HG03521 (cell line): ENCODE measurements at regions not wholly inside any gene's neighbourhood (a gene's known extent, or its start where the extent isn't known, plus 50 kb on each side); places are given as distances from the start of the nearest gene placed in this dataset.

Experiments
- ATAC-seq: cut with Tn5 transposase; IDR thresholded peaks from one replicate; pipeline ENCODE4 v1.9.1; 2021; ENCODE audit warnings: mild to moderate bottlenecking, moderate library complexity; ENCODE audit not compliant: unreplicated experiment

DNA sequence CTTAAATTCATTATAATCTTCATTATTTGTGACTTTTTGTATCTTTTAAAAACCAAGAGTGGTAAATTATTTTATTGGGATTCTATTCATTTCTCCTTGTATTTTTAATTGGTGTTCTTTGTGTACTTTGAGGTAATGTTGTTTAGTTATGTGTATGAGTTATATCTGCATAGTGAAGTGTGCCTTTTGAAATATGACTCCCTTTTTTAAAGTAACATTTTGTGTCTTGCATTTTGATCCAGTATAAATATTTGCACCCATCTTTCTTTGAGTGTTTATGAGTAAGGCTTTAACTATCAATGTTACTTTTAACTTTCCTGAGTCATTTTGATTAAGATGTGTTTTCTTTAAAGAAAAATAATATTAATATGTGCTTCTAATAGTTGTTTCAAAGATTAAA is 90.0 kb upstream of the MYOCD start:
- ATAC-seq, result no peak

DNA sequence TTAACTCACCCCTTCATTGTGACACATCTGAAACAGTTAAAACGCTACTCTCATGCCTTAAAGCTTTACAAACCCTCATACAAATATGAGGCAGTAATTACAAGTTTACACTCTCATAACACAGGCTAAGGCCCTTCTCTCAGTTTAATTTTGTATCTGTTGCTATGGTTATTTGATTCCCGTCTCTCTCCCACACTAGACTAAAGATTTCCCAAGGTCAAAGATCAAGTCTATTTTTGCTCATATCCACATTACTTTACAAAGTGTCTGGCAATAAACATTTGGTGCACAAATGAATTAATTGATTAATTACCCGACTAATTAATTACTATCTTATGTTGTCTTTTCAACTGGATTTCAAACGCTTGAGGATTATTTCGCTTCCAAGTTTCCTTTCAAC is 86.4 kb upstream of the MYOCD start:
- ATAC-seq, result no peak

DNA sequence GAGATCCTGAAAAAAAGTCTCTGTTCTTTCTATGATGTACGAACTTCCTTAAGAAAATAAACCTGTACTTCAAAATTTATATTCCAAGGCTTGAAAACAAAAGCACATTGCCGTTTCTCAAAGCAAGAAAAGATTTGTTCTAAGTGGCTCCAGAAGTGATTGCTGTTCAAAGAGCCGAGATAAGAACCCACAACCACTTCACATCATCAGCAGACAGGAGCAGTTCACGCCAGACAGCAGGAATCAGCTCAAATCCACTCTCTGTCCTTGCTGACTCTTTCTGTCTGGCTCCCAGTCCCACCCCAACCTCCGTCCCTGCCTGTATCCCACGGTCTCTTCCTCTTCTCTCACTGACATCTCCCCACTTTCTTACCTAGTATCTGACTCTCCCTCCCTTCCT is 85.0 kb upstream of the MYOCD start:
- ATAC-seq, result no peak

DNA sequence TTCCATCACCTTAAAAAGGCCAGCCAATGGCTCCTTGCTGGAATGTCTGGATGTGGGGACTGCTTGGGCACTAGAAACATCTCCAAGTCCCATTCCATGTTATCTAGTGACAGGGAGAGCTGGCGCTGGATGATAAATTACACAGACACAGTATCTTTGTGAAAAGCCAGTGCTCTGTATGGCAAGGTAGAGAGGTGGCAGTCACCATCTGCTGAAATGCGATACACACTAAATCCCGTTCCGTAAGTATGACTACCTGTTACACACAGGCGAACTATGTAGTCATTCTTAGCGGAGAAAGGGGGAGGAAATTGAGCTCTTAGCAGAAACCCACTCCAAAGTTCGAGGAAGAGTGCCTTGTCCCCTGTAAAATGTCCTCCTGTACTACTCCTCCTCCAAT is 81.0 kb upstream of the MYOCD start:
- no peak for ATAC-seq

DNA sequence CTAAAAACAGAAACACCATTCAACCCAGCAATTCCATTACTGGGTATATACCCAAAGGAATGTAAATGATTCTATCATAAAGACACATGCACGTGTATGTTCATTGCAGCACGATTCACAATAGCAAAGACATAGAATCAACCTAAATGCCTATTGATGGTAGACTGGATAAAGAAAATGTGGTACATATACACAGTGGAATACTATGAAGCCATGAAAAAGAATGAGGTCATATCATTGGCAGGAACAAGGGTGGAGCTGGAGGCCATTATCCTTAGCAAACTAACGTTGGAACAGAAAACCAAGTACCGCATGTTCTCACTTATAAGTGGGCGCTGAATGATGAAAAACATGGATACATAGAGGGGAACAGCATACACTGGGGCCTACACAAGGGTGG is 77.2 kb upstream of the MYOCD start:
- no peak for ATAC-seq

DNA sequence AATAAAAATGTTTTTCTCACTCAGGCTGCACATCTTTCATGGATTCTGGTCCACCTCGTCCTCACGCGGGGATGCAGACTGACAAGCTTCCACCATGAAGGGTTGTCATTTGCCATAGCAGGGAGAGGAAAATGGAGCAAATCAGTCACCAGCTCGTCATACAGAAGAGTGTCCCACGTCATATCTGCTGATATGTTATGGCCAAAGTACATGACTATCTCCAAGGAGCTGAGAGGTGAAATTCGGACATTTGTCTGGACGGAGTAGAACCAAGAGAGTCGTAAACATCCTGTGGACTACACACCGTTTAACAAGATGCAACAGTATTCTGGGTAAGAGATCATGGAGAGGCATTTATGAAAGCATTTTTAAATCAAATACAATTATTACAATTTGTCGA is 75.3 kb upstream of the MYOCD start:
- no peak for ATAC-seq

DNA sequence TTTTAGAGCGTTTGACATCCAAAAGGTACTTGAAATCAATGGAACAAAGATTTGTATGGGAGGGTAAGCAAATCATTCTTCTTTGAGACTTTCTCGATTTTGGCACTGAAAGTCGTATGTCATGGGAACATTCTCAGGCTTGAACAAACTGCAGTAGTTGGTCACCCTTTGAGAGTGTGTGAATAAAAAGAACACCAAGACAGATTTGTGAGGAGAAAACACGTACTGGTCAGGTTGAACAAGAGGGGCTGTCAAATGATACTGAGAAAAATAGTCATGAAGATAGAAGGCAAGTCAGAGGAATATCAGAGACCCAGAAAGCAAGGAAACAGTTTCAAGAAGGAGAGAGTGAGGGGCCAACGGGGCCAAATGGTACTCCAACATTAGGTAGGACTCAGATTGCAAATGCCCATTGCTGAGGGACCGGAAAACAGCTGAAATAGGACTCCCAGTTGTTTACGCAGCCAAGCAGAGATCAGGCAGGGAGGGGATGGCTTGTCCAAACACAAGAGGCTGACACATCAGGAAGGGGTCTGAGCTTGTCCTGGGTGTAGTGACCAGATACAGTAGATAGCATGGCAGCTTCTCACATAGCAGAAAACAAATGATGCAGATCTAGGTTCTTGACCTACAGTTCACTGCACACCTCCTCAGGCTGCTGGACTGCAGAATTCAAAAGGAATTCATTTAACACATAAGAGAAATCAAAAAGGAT is 74.5 kb upstream of the MYOCD start:
- no peak for ATAC-seq

DNA sequence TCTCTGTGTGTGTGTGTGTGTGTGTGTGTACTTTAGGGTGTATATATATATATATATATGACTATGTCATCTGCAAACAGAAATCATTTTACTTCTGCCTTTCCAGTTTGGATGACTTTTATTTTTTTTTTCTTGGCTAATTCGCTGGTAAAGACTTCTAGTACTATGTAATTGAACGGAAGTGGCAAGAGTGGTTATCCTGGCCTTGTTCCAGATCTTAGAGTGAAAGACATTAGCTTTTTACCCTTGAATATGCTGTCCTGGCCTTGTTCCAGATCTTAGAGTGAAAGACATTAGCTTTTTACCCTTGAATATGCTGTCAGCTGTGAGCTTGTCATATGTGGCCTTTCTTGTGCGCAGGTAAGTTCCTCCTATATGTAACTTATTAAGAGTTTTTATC is 72.7 kb upstream of the MYOCD start:
- ATAC-seq, result no peak

DNA sequence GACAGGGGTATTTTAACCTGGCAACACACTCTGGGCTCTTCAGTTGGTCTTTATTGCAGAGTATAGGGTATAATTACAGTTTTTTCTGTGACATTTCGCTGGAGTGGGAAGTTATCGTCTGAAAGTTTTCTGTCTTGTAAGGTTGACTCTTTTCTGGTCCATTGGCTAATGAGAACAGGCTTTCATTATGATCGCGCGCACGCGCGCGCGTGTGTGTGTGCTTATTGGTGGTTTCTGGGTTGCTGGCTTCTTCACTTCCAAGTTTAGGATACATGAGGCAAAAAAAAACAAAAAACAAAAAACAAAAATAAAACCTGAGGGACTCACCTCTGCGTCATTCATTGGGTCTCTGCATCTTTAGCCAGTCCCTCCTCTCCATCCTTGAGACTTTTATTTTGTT is 68.7 kb upstream of the MYOCD start:
- ATAC-seq, result no peak

DNA sequence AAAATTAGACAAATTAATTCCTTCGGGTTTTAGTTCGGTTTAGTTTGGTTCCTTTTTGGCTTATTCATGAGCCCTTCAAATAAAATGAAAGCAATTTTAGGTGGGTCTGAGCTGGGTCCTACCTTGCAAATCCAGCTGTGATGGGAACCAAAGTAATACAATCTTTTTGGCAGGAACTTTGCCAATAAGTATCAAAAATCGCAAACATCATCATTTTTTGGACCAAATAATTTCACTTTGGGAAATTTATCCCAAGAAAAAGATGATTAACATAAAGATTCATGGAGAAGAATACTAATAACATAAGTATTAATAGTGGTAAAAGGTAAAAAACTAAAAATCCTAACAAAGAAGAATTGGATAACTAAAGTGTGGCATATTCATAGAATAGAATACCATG is 67.8 kb upstream of the MYOCD start:
- no peak for ATAC-seq

DNA sequence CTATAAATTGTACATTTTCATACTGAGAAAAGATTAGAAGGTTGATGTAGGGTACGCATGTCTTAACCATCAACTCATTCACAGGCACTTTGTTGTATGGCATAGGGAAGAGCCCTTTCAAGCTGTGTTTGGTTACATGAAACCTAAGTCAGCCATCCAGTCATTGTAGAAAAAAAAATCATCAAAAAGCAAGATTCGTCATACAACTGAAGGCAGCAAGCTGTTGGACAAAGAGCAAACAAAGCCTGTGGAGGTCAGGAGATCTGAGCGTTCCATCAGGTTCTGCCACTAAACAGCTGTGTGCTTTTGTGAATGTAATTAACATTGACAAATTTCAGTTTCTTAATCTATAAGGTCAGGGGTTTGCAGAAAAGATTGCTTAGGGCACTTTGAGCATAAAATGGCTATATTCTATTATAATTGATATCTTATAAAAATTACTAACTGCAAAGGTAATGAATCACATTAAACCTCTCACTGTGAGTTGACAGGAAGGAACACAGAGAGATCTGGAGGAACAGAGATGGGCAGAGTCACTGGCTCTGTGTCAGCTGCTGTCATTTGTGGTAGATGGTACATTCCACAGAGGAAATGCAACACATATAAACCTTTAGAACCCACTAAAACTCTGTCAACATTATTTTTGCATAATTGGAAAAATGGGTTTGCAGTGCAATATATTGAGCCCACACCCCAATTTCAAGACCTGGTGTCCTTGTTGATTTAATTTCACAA is 66.3 kb upstream of the MYOCD start:
- no peak for ATAC-seq

DNA sequence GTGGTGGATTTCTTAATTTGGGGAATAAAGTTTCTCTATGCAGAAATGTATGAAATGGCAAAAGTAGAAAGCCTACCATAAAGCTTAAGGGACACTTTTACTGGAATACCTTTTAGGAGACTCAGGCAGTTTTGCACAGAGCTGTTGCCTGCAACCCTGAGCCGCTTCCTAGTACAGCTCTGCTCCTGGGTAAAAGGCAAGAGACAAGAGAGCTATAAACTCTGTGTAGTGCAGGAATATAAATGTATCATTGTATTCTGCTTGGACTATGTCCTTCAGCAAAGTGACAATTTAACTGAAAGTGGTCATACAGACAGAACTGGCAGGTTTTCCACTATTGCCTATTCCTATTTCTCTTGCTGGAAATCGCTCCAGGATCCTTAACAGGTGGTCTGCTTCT is 65.3 kb upstream of the MYOCD start:
- no peak for ATAC-seq

DNA sequence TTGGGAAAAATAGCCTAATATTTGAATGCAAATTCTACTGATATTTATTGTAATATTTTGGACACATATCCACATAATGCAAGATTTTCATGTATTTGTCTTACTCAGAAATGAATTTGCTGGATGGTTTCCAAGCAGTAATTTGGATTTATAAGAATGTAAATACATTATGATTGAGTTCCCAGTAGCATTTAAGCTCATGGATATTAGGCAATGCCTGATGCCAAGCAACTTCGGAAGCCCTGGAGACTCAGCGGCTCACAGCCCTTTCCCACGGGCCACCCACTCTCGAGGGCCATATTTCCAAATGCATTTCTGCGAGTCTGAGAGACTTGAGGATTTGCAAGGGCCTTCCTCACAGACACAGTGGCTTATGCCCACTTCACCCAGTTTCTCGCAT is 62.1 kb upstream of the MYOCD start:
- no peak for ATAC-seq

DNA sequence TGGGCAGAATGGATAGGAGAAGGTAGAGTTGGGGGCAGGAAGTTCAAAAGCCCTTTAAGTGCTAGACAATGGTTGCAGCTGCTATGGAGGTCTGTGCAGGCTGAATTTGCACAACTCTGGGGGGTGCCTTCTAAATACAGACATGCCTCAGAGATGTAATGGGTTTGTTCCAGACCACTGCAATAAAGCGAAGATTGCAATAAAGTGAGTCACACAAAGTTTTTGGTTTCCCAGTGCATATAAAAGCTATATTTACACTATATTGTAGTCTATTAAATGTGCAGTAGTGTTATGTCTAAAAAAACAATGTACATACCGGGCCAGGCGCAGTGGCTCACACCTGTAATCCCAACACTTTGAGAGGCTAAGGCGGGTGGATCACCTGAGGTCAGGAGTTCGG is 60.5 kb upstream of the MYOCD start:
- ATAC-seq, result no peak

DNA sequence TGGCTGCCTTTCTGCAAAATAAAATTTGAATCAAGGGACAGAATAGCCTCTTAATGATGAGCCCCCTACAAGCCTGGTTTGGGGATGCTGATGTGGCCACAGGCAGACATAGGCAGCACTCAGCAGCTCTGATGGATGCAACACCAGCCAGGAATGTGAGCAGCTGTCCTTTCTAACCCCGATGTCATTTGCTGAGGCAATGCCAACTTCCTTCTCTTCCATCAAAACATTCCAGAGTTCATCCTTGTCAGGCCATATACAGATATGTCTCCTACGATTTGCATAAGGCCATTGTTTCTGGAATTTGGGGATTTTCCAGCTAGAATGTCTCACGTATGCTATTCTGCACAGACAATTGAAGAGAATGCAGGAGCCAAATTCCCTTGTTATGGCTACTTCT is 52.1 kb upstream of the MYOCD start:
- ATAC-seq, result no peak
